ENCODE measurements at regions not wholly inside any gene's neighbourhood (a gene's known extent, or its start where the extent isn't known, plus 50 kb on each side); places are given as distances from the start of the nearest gene placed in this dataset.

DNA sequence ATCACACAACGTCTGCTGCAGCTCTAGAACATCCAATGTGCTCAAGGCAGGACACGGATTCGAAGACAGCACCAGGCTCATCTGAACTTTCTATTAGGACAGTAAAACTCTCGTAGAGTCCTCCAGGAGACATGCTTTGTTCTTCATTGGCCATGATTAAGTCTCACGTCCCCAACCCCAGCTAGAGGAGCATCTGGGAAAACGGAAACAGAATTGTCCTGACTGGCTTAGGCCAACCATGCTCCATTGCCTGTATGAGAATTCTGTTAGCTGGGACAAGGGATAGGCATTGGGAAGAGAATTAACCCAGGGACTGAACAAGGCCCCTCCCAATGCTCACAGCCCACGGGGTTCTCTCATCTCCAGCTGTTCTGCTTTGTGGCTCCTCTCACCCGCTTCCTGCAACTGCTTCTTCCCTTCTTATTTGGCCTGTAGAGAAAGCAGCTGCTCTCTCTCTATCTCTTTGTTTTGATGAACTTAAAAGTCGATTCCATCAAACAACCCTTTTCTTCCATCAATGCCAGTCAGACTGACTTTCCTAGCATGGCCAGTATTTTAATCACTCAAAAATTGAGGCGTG is 75.6 kb downstream of the C1QL2 start:
- in situ Hi-C loops (cut with HindIII; ENCODE audit: low sequenced_read_pairs), result no loop called here

DNA sequence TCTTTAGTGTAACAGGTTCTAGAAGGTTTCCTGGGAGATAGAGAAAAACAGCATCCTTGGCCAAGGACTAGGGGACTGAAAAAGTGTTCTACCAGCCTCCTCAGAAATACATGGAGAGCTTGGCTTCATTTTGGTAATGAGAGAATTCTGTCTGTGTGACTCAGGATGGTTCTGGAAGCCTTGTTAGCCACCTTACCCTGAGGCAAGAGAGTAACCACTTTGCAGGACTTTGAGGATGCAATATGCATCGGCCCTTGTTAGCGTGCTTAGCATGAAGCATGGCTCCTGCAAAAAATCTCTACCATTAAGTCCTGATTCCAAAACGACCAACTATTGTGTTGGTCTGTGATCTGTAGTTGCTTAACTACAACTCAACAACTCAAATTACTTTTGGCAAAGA is 79.8 kb downstream of the C1QL2 start:
- in situ Hi-C loops (cut with HindIII; ENCODE audit: low sequenced_read_pairs), result no loop called here
- no peak overlapping the region for H3K4me3 ChIP-seq (ENCODE audit: low read depth, low read length)
- TF ChIP-seq, protein P1, sequence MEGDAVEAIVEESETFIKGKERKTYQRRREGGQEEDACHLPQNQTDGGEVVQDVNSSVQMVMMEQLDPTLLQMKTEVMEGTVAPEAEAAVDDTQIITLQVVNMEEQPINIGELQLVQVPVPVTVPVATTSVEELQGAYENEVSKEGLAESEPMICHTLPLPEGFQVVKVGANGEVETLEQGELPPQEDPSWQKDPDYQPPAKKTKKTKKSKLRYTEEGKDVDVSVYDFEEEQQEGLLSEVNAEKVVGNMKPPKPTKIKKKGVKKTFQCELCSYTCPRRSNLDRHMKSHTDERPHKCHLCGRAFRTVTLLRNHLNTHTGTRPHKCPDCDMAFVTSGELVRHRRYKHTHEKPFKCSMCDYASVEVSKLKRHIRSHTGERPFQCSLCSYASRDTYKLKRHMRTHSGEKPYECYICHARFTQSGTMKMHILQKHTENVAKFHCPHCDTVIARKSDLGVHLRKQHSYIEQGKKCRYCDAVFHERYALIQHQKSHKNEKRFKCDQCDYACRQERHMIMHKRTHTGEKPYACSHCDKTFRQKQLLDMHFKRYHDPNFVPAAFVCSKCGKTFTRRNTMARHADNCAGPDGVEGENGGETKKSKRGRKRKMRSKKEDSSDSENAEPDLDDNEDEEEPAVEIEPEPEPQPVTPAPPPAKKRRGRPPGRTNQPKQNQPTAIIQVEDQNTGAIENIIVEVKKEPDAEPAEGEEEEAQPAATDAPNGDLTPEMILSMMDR (IDR thresholded peaks at IDR 0.05; ENCODE audit: low read depth, low read length, missing control alignments), result no peak
- DNase-seq (ENCODE audit: low read depth), result no peak

More for the DNA sequence above, 75.6 kb downstream of the C1QL2 start:
- DNase-seq (ENCODE audit: low read depth), result no peak
- no peak overlapping the region for H3K4me3 ChIP-seq (ENCODE audit: low read depth, low read length)
- TF ChIP-seq, protein P1 (IDR thresholded peaks at IDR 0.05; ENCODE audit: low read depth, low read length, missing control alignments), result no peak

DNA sequence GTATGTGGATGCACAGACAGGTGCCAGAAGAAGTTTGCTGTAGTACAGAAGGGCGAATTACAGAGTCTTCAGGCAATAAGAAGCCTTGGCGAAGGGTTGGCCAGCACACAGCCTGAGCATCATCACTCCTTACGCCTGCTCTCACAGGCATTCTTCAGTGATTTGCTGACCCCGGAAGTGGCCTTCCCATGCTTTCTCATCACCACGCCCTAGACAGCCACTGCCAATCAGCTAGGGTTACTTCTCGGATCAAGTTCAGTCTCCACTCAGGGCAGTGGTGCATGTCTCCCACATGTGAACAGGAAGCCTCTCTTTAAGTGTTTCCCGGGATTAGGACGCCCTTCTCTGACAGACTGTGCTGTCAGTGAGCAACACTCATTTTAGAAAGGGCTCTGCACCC is 81.8 kb downstream of the C1QL2 start:
- H3K4me3 ChIP-seq (ENCODE audit: low read depth, low read length), result no peak overlapping the region
- DNase-seq (ENCODE audit: low read depth), result no peak
- in situ Hi-C loops (cut with HindIII; ENCODE audit: low sequenced_read_pairs), result no loop called here
- TF ChIP-seq, protein P1 (IDR thresholded peaks at IDR 0.05; ENCODE audit: low read depth, low read length, missing control alignments), result no peak

DNA sequence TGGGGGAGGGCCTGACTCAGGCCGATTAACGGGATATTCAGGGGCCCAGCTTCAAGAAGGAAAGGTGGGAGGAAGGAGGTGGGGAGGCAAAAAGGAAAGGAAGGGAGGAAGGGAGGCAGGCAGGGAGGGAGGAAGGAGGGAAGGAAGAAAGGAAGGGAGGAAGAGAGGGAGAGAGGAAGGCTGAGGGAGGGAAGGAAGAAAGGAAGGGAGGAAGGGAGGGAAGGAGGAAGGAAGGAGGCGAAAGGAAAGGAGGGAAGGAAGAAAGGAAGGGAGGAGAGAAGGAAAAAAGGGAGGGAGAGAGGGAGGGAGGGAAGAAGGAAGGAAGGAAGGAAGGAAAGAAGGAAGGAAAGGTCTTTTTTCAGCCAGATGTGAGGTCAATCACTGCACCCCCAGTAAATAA is 85.3 kb downstream of the C1QL2 start:
- DNase-seq (ENCODE audit: low read depth), result no peak
- in situ Hi-C loops (cut with HindIII; ENCODE audit: low sequenced_read_pairs), result no loop called here
- no peak overlapping the region for H3K4me3 ChIP-seq (ENCODE audit: low read depth, low read length)
- TF ChIP-seq, protein P1 (IDR thresholded peaks at IDR 0.05; ENCODE audit: low read depth, low read length, missing control alignments), result no peak

DNA sequence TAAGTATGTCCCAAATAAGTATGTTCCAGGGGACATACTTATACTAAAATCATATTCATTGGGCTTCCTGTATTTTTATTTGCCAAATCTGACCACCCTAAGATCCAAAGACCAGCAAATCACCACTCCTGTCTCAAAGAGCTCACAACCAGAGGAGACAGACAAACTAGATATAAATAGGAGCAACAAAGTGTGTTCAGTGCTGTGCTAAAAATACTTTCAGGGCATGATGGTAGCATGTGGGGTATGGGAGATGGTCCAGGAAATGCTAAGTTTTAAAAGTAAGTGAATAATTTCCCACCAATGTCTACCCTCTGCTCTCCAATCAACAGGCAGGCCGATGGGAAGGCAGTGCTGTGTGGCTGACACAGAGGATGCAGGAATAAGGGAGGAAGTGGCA is 87.1 kb downstream of the C1QL2 start:
- no peak overlapping the region for H3K4me3 ChIP-seq (ENCODE audit: low read depth, low read length)
- no peak for DNase-seq (ENCODE audit: low read depth)
- in situ Hi-C loops (cut with HindIII; ENCODE audit: low sequenced_read_pairs), result no loop called here
- TF ChIP-seq, protein P1 (IDR thresholded peaks at IDR 0.05; ENCODE audit: low read depth, low read length, missing control alignments), result no peak

DNA sequence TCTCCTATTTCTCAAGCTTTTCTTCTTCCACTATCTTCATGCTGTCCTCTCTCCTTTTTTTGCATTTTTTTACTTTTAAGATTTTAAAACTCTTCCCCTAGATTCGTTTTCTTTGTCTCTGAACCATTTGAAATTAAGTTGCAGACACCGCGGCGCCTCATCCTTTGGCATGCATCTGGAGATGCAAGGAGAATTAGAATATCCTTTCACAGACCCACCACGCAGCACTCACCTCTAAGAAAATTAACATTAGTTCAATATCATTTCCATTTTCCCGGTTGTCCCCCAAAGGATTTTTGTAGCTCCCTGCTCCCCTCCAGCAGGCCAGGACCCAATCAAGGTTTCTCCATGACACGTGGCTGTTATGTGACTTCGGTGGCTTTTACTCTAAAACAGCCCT is 88.8 kb downstream of the C1QL2 start:
- no peak overlapping the region for H3K4me3 ChIP-seq (ENCODE audit: low read depth, low read length)
- in situ Hi-C loops (cut with HindIII; ENCODE audit: low sequenced_read_pairs), result loop anchor here (5.0 kb wide), 1 partner anchor 48 kb away; no protein-coding TSS in a partner anchor
- DNase-seq (ENCODE audit: low read depth), result no peak
- TF ChIP-seq, protein P1 (IDR thresholded peaks at IDR 0.05; ENCODE audit: low read depth, low read length, missing control alignments), result no peak

All from astrocyte of the cerebellum (primary cell).